Activated CD4-positive, CD25-positive, alpha-beta regulatory T cell (primary cell): ENCODE measurements at regions not wholly inside any gene's neighbourhood (a gene's known extent, or its start where the extent isn't known, plus 50 kb on each side); places are given as distances from the start of the nearest gene placed in this dataset.

Source experiments
- DNase-seq, 4 experiments: peaks; one replicate each; lab custom pipeline; 2025; lab: John Stamatoyannopoulos, UW

- no peak for DNase-seq
Measured at GRCh38 chr6:140908505-140908904, 1224.2 kb upstream of the GJE1 start.

- no peak for DNase-seq
Measured at GRCh38 chr6:140907235-140907634, 1225.5 kb upstream of the GJE1 start.

- no peak for DNase-seq
Measured at GRCh38 chr6:140905724-140906123, 1227.0 kb upstream of the GJE1 start.

- DNase-seq = no peak
Measured at GRCh38 chr6:140905050-140905449, 1227.7 kb upstream of the GJE1 start.

GRCh38 chr6:140897804-140898573, 1234.7 kb upstream of the GJE1 start:
- DNase-seq = no peak

- DNase-seq = no peak
Measured at GRCh38 chr6:140897349-140897748, 1235.4 kb upstream of the GJE1 start.

- no peak for DNase-seq
Measured at GRCh38 chr6:140893432-140893831, 1239.3 kb upstream of the GJE1 start.

GRCh38 chr6:140879946-140880345, 1252.8 kb upstream of the GJE1 start:
- no peak for DNase-seq

GRCh38 chr6:140874066-140874465, 1258.7 kb upstream of the GJE1 start:
- no peak for DNase-seq

- DNase-seq = no peak
Measured at GRCh38 chr6:140872885-140873284, 1259.8 kb upstream of the GJE1 start.

- no peak for DNase-seq
Measured at GRCh38 chr6:140871911-140872310, 1260.8 kb upstream of the GJE1 start.

GRCh38 chr6:140867336-140867735, 1265.4 kb upstream of the GJE1 start:
- no peak for DNase-seq

GRCh38 chr6:140858381-140858971, 1274.2 kb upstream of the GJE1 start:
- DNase-seq = no peak

GRCh38 chr6:140857739-140858380, 1274.9 kb upstream of the GJE1 start:
- DNase-seq = no peak

GRCh38 chr6:140855520-140855919, 1277.2 kb upstream of the GJE1 start:
- no peak for DNase-seq

GRCh38 chr6:140854318-140854717, 1278.4 kb upstream of the GJE1 start:
- DNase-seq = no peak

GRCh38 chr6:140850438-140850837, 1282.3 kb upstream of the GJE1 start:
- DNase-seq = no peak

- DNase-seq = no peak
Measured at GRCh38 chr6:140849456-140849855, 1283.3 kb upstream of the GJE1 start.

GRCh38 chr6:140847262-140847645, 1285.5 kb upstream of the GJE1 start:
- DNase-seq = no peak

- no peak for DNase-seq
Measured at GRCh38 chr6:140846503-140847261, 1286.0 kb upstream of the GJE1 start.

- no peak for DNase-seq
Measured at GRCh38 chr6:140845701-140846100, 1287.0 kb upstream of the GJE1 start.

GRCh38 chr6:140844167-140844566, 1288.6 kb upstream of the GJE1 start:
- DNase-seq = no peak

- no peak for DNase-seq
Measured at GRCh38 chr6:140833408-140833807, 1299.3 kb upstream of the GJE1 start.
